C4-2B (cell line): ENCODE measurements at regions not wholly inside any gene's neighbourhood (a gene's known extent, or its start where the extent isn't known, plus 50 kb on each side); places are given as distances from the start of the nearest gene placed in this dataset.

ENCODE experiments used
- ZFX ChIP-seq: fragments of 450-650 bp; IDR thresholded peaks from 2 replicates; pipeline ENCODE4 v1.6.1; 2017
- TF ChIP-seq, protein P1 (sequence below): fragments of 450-650 bp; conservative IDR thresholded peaks from 2 replicates; pipeline ENCODE4 v1.5.1; 2017; ENCODE audit warnings: mild to moderate bottlenecking

DNA sequence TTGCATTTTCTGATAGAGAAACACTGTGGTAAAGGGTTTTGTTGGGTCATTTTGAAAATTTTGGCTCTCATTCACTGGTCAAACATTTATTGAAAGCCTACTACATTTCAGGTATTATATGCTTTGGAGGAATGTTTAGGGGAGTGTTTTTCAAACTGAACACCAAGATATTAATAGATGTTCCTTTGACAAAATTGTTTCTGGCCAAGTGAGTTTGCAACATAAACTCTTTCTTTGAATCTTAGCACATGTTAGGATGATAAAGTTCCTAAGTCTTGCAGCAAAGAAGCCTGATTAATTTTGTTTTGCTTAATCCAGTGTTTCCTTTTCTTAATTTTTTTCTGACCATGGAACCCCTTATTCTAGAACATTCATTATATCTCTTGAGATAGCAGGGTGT lies 232.5 kb upstream of the PHYHIPL start:
- TF ChIP-seq, protein P1, sequence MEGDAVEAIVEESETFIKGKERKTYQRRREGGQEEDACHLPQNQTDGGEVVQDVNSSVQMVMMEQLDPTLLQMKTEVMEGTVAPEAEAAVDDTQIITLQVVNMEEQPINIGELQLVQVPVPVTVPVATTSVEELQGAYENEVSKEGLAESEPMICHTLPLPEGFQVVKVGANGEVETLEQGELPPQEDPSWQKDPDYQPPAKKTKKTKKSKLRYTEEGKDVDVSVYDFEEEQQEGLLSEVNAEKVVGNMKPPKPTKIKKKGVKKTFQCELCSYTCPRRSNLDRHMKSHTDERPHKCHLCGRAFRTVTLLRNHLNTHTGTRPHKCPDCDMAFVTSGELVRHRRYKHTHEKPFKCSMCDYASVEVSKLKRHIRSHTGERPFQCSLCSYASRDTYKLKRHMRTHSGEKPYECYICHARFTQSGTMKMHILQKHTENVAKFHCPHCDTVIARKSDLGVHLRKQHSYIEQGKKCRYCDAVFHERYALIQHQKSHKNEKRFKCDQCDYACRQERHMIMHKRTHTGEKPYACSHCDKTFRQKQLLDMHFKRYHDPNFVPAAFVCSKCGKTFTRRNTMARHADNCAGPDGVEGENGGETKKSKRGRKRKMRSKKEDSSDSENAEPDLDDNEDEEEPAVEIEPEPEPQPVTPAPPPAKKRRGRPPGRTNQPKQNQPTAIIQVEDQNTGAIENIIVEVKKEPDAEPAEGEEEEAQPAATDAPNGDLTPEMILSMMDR = no peak
- TF ChIP-seq ZFX = no peak
